ENCODE measurements at regions not wholly inside any gene's neighbourhood (a gene's known extent, or its start where the extent isn't known, plus 50 kb on each side); places are given as distances from the start of the nearest gene placed in this dataset.

GRCh38 chr2:17380003-17380402 is 138.2 kb downstream of the RAD51AP2 start:
- ChIA-PET CTCF (no interaction called here), POLR2A (no interaction called here)
- ATAC-seq (no peak), DNase-seq (ENCODE audit: low read depth, low spot score) (no peak)
- Histone ChIP-seq H3K27ac (ENCODE audit: low read length) (no peak overlapping the region), H3K4me3 (ENCODE audit: low read depth in 2 of 2, low read length in 2 of 2) (no peak overlapping the region), H3K27me3 (ENCODE audit: control insufficient read depth, insufficient read depth, low read length) (no peaks in the 10 kb centered on the region), H3K9me3 (ENCODE audit: control insufficient read depth, insufficient read depth, low read depth, low read length) (no peaks in the 10 kb centered on the region), H3K4me1 (ENCODE audit: control insufficient read depth, insufficient read depth, low read length) (no peaks in the 10 kb centered on the region), H3K36me3 (ENCODE audit: control insufficient read depth, insufficient read depth, low read length) (no peaks in the 10 kb centered on the region)
- intact Hi-C loops (cut with micrococcal nuclease; ENCODE audit: unreplicated experiment): no loop called here
- TF ChIP-seq TCF7L2 (IDR thresholded peaks at IDR 0.05; ENCODE audit: low read depth, low read length) (no peak), POLR2AphosphoS5 (IDR thresholded peaks at IDR 0.05; ENCODE audit: low read depth, low read length) (no peak), CTCF (IDR thresholded peaks at IDR 0.05) (no peak), REST (IDR thresholded peaks at IDR 0.05; ENCODE audit: insufficient read depth in 1 of 2, low read depth in 2 of 2, low read length in 1 of 2) (no peak), SIN3A (IDR thresholded peaks at IDR 0.05; ENCODE audit: borderline replicate concordance, insufficient read depth, low read depth, low read length) (no peak)
- BruUV-seq (replicated peaks): no TSS peak
- in situ Hi-C loops (cut with HindIII; ENCODE audit: low pct_unique_long_range_greater_than_20kb, low sequenced_read_pairs): no loop called here

GRCh38 chr2:17375262-17375661 is 143.0 kb downstream of the RAD51AP2 start:
- H3K36me3 ChIP-seq (ENCODE audit: control insufficient read depth, insufficient read depth, low read length): no peaks in the 10 kb centered on the region
- H3K27me3 ChIP-seq (ENCODE audit: control insufficient read depth, insufficient read depth, low read length): no peaks in the 10 kb centered on the region
- BruUV-seq (replicated peaks): no TSS peak
- TF ChIP-seq TCF7L2 (IDR thresholded peaks at IDR 0.05; ENCODE audit: low read depth, low read length) (no peak), CTCF (IDR thresholded peaks at IDR 0.05) (no peak), POLR2AphosphoS5 (IDR thresholded peaks at IDR 0.05; ENCODE audit: low read depth, low read length) (no peak), SIN3A (IDR thresholded peaks at IDR 0.05; ENCODE audit: borderline replicate concordance, insufficient read depth, low read depth, low read length) (no peak), REST (IDR thresholded peaks at IDR 0.05; ENCODE audit: insufficient read depth in 1 of 2, low read depth in 2 of 2, low read length in 1 of 2) (no peak)
- no peaks in the 10 kb centered on the region for H3K9me3 ChIP-seq (ENCODE audit: control insufficient read depth, insufficient read depth, low read depth, low read length)
- ATAC-seq (no peak), DNase-seq (ENCODE audit: low read depth, low spot score) (no peak)
- CTCF ChIA-PET: no interaction called here
- POLR2A ChIA-PET: no interaction called here
- intact Hi-C loops (cut with micrococcal nuclease; ENCODE audit: unreplicated experiment) (no loop called here), in situ Hi-C loops (cut with HindIII; ENCODE audit: low pct_unique_long_range_greater_than_20kb, low sequenced_read_pairs) (no loop called here)
- no peaks in the 10 kb centered on the region for H3K4me1 ChIP-seq (ENCODE audit: control insufficient read depth, insufficient read depth, low read length)
- H3K27ac ChIP-seq (ENCODE audit: low read length): no peak overlapping the region
- no peak overlapping the region for H3K4me3 ChIP-seq (ENCODE audit: low read depth in 2 of 2, low read length in 2 of 2)

Measured in Panc1 (cell line).